ENCODE measurements at regions not wholly inside any gene's neighbourhood (a gene's known extent, or its start where the extent isn't known, plus 50 kb on each side); places are given as distances from the start of the nearest gene placed in this dataset.

DNA sequence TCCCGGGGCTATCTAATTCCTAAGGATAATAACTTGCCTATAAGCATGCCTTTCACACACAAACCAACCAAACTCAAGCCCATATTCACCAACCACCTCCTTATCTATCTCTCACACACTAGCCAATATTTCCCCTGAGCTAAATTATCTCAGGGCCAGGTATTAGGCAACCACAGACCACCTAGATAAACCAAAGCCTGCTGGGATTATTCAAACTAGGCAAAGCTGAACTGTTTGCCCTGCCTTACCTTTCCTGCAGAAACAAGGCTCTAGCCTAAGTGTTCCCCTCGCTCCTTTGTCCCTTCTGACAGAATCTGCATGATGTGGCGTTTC lies 114.7 kb upstream of the EEA1 start:
- no peak for DNase-seq

- DNase-seq = no peak
These were observed 118.0 kb upstream of the EEA1 start for GRCh38 chr12:93047118-93047517.

GRCh38 chr12:93048656-93049055 lies 119.6 kb upstream of the EEA1 start:
- DNase-seq = no peak

GRCh38 chr12:93050026-93050747 lies 121.1 kb upstream of the EEA1 start:
- DNase-seq = peak; percentile 25

DNA sequence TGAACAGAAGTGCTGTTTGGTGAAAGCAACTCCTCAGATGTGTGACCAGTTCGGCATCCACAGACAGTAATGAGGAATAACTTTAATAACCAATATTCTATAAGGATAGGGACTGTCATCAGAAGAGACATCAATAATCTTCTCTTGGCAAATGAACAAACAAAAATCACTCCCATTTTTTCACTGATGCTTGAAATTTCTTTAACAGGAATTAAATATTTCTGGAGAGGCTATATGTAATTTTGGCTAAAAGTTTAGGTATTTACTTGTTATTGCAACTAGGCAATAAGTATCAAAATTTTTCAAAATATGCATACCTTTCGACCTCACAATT lies 121.6 kb upstream of the EEA1 start:
- DNase-seq = no peak

DNA sequence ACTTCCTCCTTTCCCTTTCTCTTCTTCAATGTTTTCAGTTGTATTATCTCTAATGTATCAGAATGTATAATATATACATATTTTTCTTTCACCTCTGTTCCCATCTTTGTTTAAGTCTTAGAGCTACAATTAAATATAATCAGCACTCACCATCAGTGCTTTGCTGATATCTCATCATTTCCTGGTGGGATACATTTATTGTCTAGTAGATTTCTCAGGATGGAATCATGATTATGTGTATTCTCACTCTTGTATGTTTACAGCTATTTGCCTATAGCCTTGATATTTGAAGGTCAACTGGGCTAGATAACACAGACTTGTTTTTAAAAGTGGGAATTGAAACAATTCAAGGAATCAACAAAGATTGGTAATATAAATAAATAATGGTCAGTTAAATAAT lies 124.9 kb upstream of the EEA1 start:
- no peak for DNase-seq

DNA sequence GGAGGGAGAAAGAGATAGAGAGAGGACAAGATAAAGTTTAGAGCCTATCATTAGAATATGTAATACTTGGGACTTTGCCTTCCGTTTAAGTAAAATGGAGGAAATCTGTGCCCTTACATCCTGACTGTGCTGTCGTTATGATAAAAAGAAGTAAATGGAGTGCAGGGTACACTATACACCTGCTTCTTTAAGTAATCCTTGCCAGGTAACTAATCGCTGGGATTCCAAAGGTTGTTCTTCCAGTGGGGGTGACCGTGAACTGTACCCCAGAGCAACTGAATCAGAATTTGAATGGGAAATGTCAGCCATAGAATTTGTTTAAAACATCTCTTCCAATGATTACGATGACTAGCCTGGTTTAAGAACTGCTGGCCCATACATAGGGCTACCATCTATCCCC lies 126.1 kb upstream of the EEA1 start:
- no peak for DNase-seq

DNA sequence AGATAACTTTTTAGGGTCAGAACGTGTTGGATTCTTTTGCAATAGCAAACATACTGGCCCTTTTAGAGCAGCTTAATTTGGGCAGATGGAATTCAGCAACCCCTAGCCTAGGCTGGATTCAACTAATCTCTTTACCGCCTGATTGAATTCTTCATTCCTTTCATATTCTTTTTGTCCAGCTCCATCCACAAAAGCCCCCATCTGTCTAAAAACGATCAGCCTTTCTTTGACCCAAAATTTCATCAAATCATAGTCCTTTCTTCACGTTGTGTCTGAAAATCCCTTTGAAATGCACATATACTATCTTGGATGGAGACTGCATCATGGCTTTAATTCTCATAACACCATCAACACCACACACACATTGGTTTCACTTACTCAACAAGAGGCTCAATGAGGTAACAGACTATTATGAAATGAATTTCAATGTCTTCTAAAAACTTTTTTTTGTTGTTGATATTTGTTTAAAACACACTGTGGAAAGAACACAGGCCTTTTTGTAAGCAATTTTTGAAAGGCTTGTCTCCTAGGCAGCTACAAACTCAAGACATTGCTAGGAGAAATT lies 128.0 kb upstream of the EEA1 start:
- no peak for DNase-seq

DNA sequence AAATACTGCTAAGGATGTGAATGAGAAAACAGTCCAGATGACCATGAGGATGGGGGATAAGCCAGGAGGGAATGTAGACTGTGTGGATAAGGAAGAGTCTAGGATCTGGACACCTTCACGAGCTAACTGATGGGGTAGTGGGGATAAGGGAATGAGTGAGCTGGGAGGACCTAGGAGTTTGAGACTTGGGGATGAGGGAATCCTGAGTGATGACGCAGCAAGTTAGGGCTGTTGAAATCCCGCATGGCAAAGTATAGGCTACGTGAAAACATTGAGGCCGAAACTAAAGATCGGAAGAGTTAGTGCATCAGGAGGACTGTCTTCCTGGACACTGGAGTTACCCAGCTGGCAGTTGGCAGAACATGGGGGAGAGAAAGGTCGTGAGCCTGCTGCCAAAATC lies 129.2 kb upstream of the EEA1 start:
- no peak for DNase-seq

DNA sequence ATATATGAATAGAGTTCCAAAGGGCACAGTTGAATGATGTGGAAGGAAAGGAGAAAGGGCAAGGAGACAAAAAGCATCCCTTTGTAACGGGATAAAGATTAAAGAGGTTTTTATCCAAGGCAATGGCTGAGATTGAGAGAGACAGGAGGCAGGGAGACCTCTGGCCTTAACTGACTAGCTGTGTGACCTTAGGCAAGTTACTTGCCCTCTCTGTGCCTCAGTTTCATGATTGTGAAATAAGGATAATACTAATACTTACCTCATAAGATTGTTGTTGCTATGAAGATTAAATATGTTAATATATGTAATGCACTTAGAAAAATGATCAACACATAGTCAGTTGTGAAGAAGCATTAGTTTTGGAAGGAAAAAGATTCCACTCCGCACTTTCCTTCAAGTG lies 130.2 kb upstream of the EEA1 start:
- DNase-seq = no peak

DNA sequence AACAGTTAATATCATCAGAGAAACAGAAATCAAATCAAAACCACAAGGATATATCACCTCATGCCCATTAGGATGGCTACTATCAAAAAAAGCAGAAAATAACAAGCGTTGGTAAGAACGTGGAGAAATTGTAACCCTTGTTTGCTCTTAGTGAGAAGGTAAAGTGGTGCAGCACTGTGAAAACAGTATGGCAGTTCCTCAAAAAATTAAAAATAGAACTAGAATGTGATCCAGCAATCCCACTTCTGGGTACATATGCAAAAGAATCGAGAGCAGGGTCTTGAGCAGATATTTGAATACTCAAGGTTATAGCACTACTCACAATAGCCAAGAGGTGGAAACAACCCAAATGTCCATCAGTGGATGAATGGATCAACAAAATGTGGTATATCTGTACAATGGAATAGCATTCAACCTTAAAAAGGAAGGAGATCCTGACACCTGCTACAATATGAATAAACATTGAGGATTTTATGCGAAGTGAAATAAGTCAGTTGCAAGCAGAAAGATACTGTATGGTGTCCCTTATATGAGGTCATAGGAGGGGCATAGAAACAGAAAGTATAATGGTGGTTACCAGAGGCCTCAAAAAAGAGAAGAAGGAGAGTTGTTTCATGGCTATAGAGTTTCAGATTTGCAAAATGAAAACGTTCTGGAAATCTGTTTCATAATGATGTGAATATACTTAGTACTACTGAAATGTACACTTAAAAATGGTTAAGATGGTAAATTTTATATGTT lies 131.0 kb upstream of the EEA1 start:
- DNase-seq = no peak

GRCh38 chr12:93060666-93061472 lies 131.8 kb upstream of the EEA1 start:
- peak; percentile 90 for DNase-seq

GRCh38 chr12:93061473-93062419 lies 132.7 kb upstream of the EEA1 start:
- peak; percentile 75 for DNase-seq

DNA sequence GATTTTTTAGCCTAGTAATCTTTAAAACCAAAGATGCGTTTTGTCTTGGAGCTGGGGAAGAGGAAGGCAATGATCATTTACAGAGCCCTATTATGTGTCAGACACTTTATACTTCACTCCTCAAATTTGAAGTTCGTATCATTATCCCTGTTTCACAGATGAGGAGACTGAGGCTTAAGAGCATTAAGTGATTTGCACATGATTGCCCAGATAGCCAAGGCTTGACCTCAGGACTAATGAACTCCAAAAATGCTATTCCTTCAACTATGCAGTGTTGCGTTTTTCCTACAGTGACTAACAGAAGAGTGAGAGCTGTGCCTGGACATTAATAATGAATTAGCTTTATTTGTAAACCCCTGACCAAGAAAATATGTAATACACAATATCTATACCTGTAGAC lies 136.8 kb upstream of the EEA1 start:
- DNase-seq = no peak

DNA sequence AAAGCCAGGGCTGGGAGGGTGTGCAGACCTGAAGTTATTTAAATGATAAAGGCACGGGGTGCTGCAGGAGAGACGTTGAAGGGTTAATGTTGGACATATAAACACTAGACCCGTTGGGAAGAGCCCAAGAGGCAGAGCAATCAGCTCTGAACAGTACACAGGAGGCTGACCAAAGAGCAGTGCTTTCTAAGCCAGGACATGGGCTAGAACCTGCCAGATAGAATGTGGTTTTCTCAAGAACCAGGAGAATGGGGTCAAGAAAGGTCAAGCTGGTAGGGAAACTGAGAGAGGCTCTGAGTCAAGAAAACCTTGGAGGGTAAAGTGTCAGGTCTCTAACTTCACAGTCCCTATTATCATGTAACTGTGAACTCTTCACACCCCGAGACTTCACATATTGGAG lies 143.2 kb upstream of the EEA1 start:
- DNase-seq = no peak

- no peak for DNase-seq
These were observed 144.2 kb upstream of the EEA1 start for GRCh38 chr12:93073324-93073723.

GRCh38 chr12:93078059-93078458 lies 149.0 kb upstream of the EEA1 start:
- DNase-seq = no peak

DNA sequence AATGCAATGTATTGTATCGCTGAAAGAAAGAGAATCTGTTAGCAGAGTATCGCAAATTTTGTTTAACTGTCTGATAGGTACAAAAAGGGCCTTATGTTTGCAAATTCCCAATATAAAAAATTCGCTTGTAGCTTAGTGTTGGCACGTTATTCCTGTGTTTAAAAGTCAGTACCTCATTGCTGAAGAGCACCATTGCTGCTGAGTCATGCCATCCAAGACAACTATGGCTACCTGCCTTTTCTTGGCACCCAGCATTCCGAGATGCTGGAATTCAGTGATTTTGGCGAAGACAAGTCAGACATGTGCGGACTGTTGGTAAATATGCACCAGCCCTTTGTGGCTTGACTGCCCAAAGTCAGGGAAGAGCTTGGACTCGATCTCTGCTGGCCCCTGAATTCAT lies 149.5 kb upstream of the EEA1 start:
- DNase-seq = no peak

GRCh38 chr12:93079271-93079670 lies 150.2 kb upstream of the EEA1 start:
- DNase-seq = no peak

GRCh38 chr12:93079976-93080375 lies 150.9 kb upstream of the EEA1 start:
- DNase-seq = no peak

DNA sequence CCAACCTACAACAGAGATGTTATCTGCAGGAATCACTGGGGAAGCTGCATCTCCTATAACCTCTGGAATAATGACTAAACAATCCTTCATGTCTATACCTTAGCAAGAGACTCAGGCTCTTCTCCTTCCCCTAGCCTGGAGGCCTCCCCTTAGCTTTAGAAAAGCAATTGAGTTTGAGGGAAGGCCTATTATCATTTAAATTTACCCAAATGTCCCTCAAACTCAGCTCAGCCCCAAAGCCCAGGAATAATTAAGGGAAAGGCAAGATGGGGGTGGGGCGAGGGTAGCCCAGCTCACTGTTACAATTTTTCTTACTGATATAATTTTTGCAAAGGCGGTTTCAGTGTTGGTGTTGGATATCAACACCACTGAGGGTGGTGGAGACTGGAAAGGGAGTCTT lies 151.4 kb upstream of the EEA1 start:
- DNase-seq = no peak

DNA sequence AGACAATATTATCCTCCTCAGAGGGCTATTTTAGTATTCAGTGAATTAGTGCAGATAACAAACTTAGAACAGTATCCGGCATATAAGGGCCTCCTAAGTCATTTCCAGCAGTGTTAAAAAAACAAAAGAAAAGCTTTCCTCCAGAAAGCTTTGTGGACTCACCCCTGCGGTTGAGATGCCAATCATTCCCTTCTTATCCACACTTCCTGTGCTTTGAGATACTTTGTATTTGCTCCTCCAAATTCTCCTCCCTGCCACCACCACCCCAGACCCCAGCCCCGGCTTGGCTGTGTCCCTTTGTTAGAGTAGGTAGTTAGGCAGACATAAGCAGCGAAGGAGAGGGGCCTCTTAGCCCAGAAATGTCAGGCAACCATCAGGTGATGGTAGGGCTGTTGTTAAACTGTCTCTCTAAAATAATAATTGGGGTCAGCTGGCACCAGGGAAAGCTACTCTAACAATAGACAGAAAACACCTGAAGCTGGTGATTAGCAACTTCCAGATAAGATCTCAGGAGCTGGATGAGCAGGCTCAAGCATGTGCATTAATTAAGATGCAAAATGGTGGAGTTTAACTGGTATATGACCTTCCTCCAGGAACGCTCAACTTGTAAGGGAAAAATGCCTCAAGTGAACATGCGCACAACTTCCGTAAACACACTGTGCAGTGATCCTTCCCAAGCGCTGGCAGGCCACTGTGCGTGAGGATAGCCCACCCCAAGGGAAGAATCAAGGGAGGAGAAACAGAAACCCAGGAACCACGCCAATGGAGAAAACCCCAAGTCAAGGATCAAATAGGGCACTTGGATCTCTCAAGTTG lies 152.1 kb upstream of the EEA1 start:
- DNase-seq = no peak

Measured in right hindlimb (tissue), 1 donor.